ENCODE measurements at regions not wholly inside any gene's neighbourhood (a gene's known extent, or its start where the extent isn't known, plus 50 kb on each side); places are given as distances from the start of the nearest gene placed in this dataset.
"Not testable (repeated sequence)": the region's sequence is repeated elsewhere in the genome, so short reads cannot be mapped to it uniquely, and the experiment has no call there.

DNA sequence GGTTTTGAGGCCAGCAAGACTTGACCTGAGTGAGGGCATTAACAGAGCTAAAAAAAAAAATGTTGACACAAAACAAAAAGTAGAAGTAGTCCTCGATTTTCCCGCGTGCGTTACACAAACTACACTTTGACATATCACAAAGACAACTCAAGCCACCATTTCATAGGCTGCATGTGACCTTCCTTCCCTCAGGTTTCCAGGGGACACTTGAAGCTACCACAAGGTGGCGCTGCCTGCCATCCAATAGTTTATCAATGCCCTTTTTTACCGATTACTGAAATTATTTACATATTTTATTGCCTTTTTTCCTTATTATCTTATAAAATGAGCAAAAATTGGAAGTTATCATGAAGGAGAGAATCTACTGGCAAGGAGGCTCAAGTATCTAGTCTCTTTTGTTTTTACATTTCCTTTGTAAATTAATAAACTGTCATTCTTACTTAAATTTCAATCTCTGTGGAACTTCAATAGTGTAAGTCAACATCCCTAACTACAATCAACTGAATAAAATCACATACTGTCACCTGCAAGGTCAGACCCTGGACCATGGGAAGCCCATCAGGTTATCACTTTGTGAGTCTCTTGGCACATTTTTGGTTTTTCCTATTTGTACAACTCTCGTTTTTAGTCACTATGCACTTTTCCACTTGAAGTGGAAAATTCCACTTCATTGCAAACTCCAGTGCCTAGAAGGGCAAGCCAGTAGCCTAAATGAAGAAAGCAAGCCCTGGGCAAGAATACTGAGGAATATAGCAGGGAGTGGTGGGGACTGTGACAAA lies 84.6 kb upstream of the CPSF6 start:
- intact Hi-C loops (cut with DNase I), result loop anchor here in 1 of 2 donors (1.0 to 5.0 kb wide), 3 partner anchors 83 to 483 kb away; partner anchors contain the start of gene CPSF6
- peak; percentile 24 to 70 for ATAC-seq
- peak; percentile 73 for DNase-seq

DNA sequence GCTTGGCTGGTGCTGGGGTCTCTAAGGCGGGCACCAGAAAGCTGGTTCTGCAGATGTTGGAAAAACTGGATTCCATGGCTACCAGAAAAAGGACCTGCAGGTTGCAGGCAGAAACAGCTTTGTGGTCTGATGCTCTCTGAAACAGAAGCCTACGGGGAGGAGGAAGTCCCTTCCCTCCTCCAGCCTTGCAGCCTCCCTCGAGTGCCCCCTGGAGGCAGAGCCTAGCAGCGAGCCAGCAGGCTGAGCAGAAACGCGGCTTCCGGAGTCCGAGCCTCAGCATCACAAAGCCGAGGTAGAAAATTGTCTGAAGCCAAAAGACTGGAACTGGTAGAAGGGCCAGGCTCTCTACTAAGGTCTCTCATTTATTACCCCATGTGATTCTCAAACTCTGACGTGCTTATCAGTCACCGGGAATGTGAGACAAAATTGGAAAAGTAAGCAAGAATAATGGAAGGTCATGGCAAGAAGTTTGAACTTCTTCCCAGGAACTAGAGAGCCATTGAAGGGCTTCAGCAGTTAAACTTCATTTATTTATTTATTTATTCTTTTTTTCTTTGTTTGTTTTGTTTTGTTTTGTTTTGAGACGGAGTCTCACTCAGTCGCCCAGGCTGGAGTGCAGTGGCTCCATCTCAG lies 82.2 kb upstream of the CPSF6 start:
- intact Hi-C loops (cut with DNase I), result loop anchor here in 1 of 2 donors (5.0 kb wide), 1 partner anchor 80 kb away; the partner anchor contains the start of gene CPSF6
- DNase-seq, result peak; percentile 82

DNA sequence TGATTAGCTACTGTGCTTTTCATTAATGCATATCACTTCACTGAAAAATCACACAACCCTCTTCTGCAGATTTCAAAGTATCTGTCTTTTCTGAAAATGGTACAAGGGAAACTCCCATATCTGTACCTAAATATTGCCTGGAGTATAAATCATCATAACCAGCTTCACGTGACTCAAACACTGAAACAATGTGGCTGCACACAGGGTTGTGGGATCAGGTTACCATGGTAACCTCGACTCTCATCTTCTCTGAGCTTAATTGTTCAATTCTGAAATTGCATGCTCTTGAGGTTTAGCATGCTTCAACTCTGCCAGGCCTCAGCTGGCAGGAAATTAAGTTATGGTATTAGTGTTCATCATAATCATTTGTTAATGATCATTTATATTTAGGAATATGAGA lies 77.5 kb upstream of the CPSF6 start:
- DNase-seq (no peak), ATAC-seq (no peak)
- intact Hi-C loops (cut with DNase I), result no loop called here

More for the DNA sequence above, 82.2 kb upstream of the CPSF6 start:
- peak; percentile 83 to 92 for ATAC-seq

DNA sequence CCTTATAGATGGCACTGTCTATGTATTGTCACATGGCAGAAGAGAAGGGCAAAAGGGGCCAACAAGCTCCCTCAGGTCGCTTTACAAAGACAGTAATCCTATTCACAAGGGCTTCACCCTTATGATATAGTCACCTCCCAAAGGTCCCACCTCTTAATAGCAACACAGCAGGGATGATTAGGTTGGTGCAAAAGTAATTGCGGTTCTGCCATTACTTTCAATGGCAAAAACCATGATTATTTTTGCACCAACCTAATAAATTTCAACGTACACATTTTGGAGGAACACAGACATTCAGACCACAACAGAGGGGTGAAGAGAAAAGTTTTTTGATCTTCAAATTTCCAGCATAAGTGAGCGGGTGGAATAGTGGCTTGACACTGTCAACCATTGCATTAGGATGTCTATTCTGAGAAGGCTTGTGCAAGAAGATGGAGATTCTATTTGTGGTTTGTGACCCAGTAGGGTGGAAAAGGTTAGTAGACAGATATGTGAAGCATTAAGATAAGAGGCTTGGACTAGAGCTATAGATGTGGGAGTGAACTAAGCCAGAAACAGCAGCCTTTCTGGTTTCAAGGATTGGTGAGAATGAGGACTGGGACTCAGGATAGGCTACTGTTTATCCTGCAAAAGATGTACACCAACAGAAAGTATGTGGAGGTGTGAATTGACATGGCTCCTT lies 75.5 kb upstream of the CPSF6 start:
- intact Hi-C loops (cut with DNase I), result no loop called here
- no peak for DNase-seq
- ATAC-seq, result no peak

DNA sequence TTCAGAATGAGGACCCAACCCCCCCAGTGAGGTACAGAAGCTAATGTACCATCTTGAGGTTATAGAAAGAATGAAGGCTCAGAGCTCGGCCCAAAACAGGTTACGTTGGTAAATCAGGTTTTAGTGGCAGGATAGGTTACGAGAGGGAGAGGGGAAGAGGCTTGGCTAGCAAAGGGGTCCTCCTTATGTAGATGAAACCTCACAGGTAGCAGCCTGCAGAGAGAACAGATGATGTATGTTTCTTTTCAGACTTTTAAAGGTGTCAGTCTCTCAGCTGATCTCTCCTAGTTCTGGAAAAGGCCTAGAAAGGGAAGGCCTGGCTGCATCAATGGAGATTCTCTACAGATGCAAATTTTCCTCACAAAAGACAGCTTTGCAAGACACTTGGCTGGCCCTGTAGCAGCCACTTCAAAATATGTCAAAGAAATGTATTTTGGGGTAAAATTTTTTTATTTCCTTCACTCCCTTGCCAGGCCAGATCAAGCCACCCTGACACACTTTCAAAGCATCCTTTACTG lies 71.7 kb upstream of the CPSF6 start:
- ATAC-seq, result no peak
- no peak for DNase-seq
- intact Hi-C loops (cut with DNase I), result no loop called here

DNA sequence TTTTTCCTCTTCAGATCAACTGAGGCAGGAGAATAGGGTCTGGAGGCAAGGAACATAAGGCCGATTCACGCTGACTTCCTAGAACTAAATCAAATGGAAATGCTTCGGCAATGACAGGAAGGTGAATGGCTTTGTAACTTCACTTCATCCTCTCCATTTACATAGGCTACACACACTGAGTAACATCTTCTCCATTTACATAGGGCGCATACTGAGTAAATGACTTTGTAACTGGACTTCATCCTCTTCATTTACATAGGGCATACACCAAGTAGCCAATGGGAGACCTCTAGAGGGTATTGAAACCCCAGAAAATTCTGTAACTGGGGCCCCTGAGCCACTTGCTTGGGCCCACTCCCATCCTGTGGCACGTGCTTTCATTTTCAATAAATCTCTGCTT lies 71.0 kb upstream of the CPSF6 start:
- no peak for ATAC-seq
- no peak for DNase-seq
- intact Hi-C loops (cut with DNase I), result no loop called here

DNA sequence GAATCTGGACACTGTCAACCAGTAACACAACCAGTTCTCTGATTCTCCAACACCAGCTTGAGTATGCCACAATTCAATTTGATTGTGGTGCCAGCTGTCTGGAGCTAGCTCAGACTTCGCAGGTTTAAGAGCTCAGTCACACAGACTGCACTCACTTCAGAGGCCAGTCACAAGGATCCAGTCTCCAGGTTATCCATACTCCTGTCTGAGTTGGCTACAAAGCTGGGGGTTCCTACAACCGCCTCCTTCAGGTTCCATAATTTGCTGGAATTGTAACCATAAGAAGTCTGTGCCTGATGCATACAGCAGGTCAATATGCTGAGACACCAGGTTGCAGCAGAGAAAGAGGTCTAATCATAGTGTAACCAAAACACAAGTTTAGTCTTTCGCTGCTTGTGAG lies 70.5 kb upstream of the CPSF6 start:
- no peak for ATAC-seq
- intact Hi-C loops (cut with DNase I), result no loop called here

DNA sequence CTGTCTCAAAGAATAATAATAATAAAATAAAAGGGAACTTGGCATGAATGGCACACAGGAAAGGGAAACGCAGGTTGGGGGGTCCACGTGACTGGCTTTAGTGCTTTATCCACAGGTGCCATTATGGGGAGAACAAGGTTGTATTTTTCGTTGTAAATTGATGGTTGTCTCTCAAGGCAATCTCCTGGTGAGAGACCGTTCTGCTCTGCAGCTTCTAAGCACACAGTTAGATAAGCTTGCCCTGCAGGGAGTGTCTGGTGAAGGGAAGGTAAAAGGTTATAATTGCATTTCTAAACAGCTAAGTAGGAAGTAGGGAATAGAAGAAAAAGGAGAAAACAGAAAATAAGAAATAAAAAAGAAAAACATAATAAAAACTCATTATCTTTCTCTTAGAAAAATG lies 69.1 kb upstream of the CPSF6 start:
- intact Hi-C loops (cut with DNase I), result no loop called here
- ATAC-seq (no peak), DNase-seq (no peak)

More for the DNA sequence above, 70.5 kb upstream of the CPSF6 start:
- DNase-seq, result no peak

DNA sequence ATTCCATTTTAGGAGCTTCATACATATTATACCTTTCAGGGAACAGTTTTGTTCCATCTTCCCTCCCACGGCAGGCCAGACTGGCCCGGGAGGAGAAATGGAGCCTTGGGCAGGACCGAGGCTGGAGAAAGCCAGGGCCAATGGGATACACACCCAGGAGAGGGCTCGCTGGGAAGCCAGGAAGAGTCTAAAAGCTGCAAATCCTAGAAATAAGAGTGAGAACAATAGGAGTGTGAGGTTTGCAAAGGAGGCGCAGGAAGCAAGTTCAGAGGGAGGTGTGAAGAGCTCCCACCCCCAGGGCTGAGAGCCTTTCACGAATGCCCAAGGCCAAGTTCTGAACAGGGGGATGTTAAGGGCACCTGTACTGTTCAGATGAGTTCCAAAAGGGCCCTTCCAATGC lies 67.5 kb upstream of the CPSF6 start:
- ATAC-seq, result no peak
- DNase-seq, result no peak
- intact Hi-C loops (cut with DNase I), result no loop called here

DNA sequence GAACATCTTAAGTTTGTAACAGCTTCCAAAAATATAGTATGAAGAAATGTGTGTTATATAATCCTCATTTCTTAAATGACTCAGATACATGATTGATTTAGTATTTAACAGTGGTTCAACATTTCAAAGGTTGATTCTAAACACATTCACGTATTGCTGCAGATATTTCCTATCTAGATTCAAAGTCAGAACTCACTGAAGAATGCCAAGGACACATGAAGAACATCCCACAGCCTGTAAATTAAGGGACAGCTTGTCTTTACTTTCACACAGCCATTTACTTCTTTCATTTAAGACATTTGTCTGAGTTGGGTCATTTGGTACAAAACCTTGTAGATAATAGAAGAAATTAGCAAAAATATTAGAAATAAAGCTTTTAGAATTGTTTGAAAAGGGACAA lies 66.9 kb upstream of the CPSF6 start:
- ATAC-seq (no peak), DNase-seq (no peak)
- intact Hi-C loops (cut with DNase I), result no loop called here

DNA sequence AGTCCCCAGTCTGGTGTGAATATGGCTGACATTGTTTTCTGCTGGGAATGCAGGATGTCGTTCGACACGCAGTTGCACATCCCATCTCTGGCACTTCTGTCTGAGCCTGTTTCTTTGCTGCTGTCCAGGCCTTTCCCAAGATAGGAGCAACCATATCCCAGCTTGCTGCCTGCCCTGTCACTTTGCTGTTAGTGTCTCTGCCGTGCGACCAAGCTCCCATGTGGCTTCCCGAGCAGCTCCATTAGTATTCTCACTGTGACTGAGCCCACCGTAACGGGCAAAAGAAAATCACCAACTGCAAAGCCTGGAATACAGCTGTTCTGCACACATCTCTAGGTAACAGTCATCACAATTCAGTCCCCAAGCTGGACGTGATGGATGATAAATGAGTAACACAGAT lies 66.0 kb upstream of the CPSF6 start:
- no peak for DNase-seq
- ATAC-seq, result peak in 1 of 2 donors; percentile 19
- intact Hi-C loops (cut with DNase I), result no loop called here

DNA sequence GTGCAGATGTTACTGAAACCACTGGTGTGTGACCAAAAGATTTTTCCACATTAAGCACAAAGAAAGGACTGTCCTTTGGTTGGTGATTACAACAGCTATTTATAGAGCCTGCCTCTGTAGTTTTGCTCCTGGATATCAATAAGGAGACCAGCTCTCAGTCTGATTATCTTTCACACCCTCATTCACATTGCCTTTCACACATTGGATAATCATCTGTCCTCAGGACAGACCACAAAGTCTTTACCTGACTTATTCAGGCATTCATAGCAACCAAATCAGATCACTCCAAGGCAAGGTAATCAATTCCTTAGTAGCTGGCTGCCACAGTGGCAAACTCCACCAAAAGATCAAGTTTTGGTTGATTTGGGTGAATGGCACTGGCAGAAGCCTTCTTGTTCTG lies 59.6 kb upstream of the CPSF6 start:
- intact Hi-C loops (cut with DNase I), result no loop called here
- no peak for ATAC-seq
- DNase-seq, result no peak

DNA sequence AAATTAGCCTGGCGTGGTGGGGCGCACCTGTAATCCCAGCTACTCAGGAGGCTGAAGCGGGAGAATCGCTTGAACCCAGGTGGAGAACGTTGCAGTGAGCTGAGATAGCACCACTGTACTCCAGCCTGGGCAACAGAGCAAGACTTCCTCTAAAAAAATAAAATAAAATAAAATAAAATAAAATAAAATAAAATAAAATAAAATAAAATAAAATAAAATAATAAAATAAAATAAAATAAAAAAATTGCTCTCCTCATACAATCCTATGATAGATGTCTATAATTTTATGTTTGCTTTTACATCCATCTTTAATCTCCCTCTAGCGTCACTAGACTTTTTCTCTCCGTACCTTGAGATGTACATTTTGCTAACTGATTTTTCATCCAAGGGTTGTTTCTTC lies 51.8 kb upstream of the CPSF6 start:
- DNase-seq; ATAC-seq; intact Hi-C loops (cut with DNase I): not testable (repeated sequence)

DNA sequence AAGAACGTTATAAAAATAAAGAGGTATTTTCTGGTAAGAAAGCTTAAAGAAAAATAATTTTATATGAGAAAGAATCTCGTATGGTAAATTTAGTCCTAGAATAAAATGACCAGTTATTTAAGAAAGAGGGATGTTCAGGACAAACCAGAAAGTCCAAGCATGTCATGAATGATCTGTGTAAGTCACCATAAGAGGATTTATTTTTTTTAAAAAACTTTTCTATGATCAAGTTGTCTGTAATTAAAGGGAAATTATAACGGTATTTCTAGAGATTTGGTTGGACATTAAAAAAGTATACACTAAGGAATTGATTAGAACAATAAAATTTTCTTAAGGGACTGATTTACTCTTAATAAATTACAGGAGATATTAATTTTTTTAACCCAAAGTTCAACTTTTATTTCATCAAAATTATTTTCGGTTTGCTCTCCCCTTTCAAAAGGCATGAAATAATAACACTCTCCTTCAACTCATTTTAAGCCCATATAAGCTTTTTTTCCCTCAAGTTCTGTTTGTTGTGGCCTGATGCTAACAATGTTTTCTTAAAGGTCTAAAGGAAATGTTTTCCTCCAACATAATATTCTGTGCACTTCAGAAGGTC lies 49.9 kb upstream of the CPSF6 start:
- DNase-seq (no peak), ATAC-seq (no peak)
- intact Hi-C loops (cut with DNase I), result no loop called here
